Astrocyte (in vitro differentiated cells and primary cell): ENCODE measurements at regions not wholly inside any gene's neighbourhood (a gene's known extent, or its start where the extent isn't known, plus 50 kb on each side); places are given as distances from the start of the nearest gene placed in this dataset.

Experiments
- DNase-seq: peaks from one replicate; pipeline ENCODE4 v3.0.0-alpha.2; 2010; ENCODE audit warnings: low read depth
- FAIRE-seq: peaks from 2 replicates; lab custom pipeline; 2011; peaks lifted over from hg19 to GRCh38; lab: Jason Lieb, UNC
- H2AFZ ChIP-seq: 2 replicates; pipeline ENCODE4 v1.6.0; 2012; ENCODE audit warnings: low read depth, low read length, inconsistent platforms
- H3K27ac ChIP-seq: 2 replicates; pipeline ENCODE4 v1.5.1; 2011; ENCODE audit warnings: low read depth, low read length, inconsistent platforms
- H3K27me3 ChIP-seq: 2 replicates; pipeline ENCODE4 v1.6.0; 2011; ENCODE audit warnings: low read length, inconsistent platforms; ENCODE audit not compliant: insufficient read depth
- H3K36me3 ChIP-seq: 2 replicates; pipeline ENCODE4 v1.5.1; 2011; ENCODE audit warnings: low read length, inconsistent platforms; ENCODE audit not compliant: insufficient read depth
- H3K4me1 ChIP-seq: 2 replicates; pipeline ENCODE4 v1.5.1; 2011; ENCODE audit warnings: low read length, inconsistent platforms; ENCODE audit not compliant: insufficient read depth
- H3K4me2 ChIP-seq: 2 replicates; pipeline ENCODE4 v1.6.0; 2012; ENCODE audit warnings: low read length, inconsistent platforms
- H3K4me3 ChIP-seq: 2 replicates; pipeline ENCODE4 v1.5.1; 2011; ENCODE audit warnings: low read depth, mild to moderate bottlenecking, low read length, inconsistent platforms; ENCODE audit not compliant: insufficient read depth
- H3K79me2 ChIP-seq: 2 replicates; pipeline ENCODE4 v1.6.0; 2012; ENCODE audit warnings: mild to moderate bottlenecking, low read length, inconsistent platforms; ENCODE audit not compliant: insufficient read depth
- H3K9ac ChIP-seq: 2 replicates; pipeline ENCODE4 v1.6.0; 2012; ENCODE audit warnings: mild to moderate bottlenecking, low read length, inconsistent platforms
- H3K9me3 ChIP-seq: 2 replicates; pipeline ENCODE4 v1.5.1; 2012; ENCODE audit warnings: low read depth, mild to moderate bottlenecking, low read length, inconsistent platforms; ENCODE audit not compliant: insufficient read depth
- H4K20me1 ChIP-seq: 2 replicates; pipeline ENCODE4 v1.6.0; 2012; ENCODE audit warnings: low read length, inconsistent platforms; ENCODE audit not compliant: insufficient read depth
- H3K27ac Mint-ChIP-seq: one replicate; pipeline ENCODE4 v1.8.0; 2021; ENCODE audit warnings: mild to moderate bottlenecking, mixed read lengths; ENCODE audit not compliant: unreplicated experiment
- H3K27me3 Mint-ChIP-seq: one replicate; pipeline ENCODE4 v1.8.0; 2021; ENCODE audit warnings: low read depth, mixed read lengths; ENCODE audit not compliant: unreplicated experiment
- H3K36me3 Mint-ChIP-seq: one replicate; pipeline ENCODE4 v1.8.0; 2021; ENCODE audit warnings: low read depth, mixed read lengths; ENCODE audit not compliant: unreplicated experiment
- H3K4me1 Mint-ChIP-seq: one replicate; pipeline ENCODE4 v1.8.0; 2021; ENCODE audit warnings: low read depth, mixed read lengths; ENCODE audit not compliant: unreplicated experiment
- H3K4me3 Mint-ChIP-seq: one replicate; pipeline ENCODE4 v1.8.0; 2021; ENCODE audit warnings: mild to moderate bottlenecking, moderate library complexity, mixed read lengths; ENCODE audit not compliant: unreplicated experiment
- H3K9me3 Mint-ChIP-seq: one replicate; pipeline ENCODE4 v1.8.0; 2021; ENCODE audit warnings: mild to moderate bottlenecking, mixed read lengths; ENCODE audit not compliant: unreplicated experiment
- EZH2 ChIP-seq: IDR thresholded peaks from 2 replicates; pipeline ENCODE4 v1.6.1; 2012; ENCODE audit warnings: mild to moderate bottlenecking, low read length, inconsistent platforms; ENCODE audit not compliant: insufficient read depth
- TF ChIP-seq, protein P1 (sequence below): IDR thresholded peaks from 2 replicates; pipeline ENCODE4 v1.5.1; 2011; ENCODE audit warnings: low read depth, mild to moderate bottlenecking, inconsistent platforms, low read length, moderate library complexity; ENCODE audit not compliant: insufficient read depth

DNA sequence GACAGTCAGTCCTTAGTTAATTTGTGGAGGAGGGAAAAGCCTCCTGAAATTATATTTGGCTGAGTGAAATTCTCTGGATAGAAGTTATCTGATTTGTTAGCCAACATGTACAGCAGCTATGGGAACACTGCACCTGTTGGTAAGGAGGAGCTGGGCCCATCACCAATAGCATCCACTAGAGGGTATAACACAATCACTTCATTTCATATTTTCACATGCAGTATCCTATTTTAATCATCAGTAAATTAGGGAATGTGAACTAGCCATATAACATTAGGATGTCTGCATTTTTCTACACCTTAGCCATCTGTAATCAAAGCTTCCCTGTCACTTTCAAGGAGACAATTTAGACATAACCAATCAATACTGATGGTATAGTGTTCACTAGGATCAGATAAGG is 818.4 kb upstream of the CDH2 start:
- no peak overlapping the region for H3K4me3 ChIP-seq
- H2AFZ ChIP-seq = no peak overlapping the region
- Mint-ChIP-seq H3K9me3 (no peaks in the 10 kb centered on the region), H3K27ac (no peak overlapping the region), H3K36me3 (no peaks in the 10 kb centered on the region), H3K4me1 (no peaks in the 10 kb centered on the region), H3K27me3 (no peaks in the 10 kb centered on the region), H3K4me3 (no peak overlapping the region)
- no peaks in the 10 kb centered on the region for H3K79me2 ChIP-seq
- DNase-seq (no peak), FAIRE-seq (peak; percentile 39)
- no peak overlapping the region for H3K4me2 ChIP-seq
- TF ChIP-seq, protein P1, sequence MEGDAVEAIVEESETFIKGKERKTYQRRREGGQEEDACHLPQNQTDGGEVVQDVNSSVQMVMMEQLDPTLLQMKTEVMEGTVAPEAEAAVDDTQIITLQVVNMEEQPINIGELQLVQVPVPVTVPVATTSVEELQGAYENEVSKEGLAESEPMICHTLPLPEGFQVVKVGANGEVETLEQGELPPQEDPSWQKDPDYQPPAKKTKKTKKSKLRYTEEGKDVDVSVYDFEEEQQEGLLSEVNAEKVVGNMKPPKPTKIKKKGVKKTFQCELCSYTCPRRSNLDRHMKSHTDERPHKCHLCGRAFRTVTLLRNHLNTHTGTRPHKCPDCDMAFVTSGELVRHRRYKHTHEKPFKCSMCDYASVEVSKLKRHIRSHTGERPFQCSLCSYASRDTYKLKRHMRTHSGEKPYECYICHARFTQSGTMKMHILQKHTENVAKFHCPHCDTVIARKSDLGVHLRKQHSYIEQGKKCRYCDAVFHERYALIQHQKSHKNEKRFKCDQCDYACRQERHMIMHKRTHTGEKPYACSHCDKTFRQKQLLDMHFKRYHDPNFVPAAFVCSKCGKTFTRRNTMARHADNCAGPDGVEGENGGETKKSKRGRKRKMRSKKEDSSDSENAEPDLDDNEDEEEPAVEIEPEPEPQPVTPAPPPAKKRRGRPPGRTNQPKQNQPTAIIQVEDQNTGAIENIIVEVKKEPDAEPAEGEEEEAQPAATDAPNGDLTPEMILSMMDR = peak; percentile 8
- TF ChIP-seq EZH2 = no peak
- H3K27me3 ChIP-seq = no peaks in the 10 kb centered on the region
- H4K20me1 ChIP-seq = no peaks in the 10 kb centered on the region
- no peaks in the 10 kb centered on the region for H3K36me3 ChIP-seq
- no peaks in the 10 kb centered on the region for H3K9me3 ChIP-seq
- no peak overlapping the region for H3K9ac ChIP-seq
- H3K27ac ChIP-seq = no peak overlapping the region
- H3K4me1 ChIP-seq = no peaks in the 10 kb centered on the region

DNA sequence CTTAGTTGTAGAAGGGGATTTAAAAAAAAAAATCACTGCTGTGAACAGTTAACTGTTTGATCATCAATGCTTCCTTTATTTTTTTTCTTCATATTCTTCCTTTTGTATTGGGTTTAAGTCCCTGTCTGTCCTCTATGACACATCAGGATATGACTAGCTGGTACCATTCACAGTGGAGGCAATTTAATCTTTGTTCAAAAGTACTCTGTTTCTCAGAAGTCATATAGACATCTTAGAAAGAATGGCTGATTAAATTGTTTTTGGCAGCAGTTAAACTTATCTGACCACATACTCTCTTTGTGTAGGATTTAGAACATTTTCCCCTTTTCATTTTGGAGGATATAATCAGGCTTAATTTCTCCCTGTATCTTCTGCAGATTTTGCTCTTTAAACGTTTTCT is 807.8 kb upstream of the CDH2 start:
- DNase-seq = peak; percentile 51
- no peak for TF ChIP-seq EZH2
- TF ChIP-seq, protein P1 = no peak

DNA sequence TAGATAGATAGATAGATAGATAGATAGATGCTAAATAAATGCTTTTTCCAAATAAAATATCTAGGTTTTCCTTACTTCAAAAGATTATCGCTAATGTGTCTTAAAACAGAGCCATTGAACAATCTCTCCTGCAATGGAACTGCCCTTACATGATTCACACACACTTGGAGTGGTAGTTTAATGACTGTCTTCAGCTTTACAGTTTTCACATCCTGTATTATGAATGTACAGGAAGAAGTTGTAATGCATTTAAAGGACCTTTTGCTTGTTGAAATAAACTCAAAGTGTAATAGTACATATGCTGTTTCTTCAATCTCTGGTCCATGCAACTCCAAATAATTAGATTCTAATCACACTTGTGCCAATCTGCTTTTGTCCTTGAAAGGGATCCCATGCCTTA is 797.6 kb upstream of the CDH2 start:
- Histone ChIP-seq H3K27me3 (no peaks in the 10 kb centered on the region), H3K9me3 (no peaks in the 10 kb centered on the region), H3K4me2 (no peak overlapping the region), H4K20me1 (no peaks in the 10 kb centered on the region), H3K9ac (no peak overlapping the region), H3K27ac (no peak overlapping the region), H3K4me3 (no peak overlapping the region), H2AFZ (no peak overlapping the region), H3K4me1 (no peaks in the 10 kb centered on the region), H3K79me2 (no peaks in the 10 kb centered on the region), H3K36me3 (no peaks in the 10 kb centered on the region)
- peak; percentile 43 for FAIRE-seq
- H3K36me3 Mint-ChIP-seq = no peaks in the 10 kb centered on the region
- no peak overlapping the region for H3K27ac Mint-ChIP-seq
- H3K4me3 Mint-ChIP-seq = no peak overlapping the region
- no peaks in the 10 kb centered on the region for H3K9me3 Mint-ChIP-seq
- H3K4me1 Mint-ChIP-seq = no peaks in the 10 kb centered on the region
- TF ChIP-seq EZH2 = no peak
- TF ChIP-seq, protein P1 = no peak
- H3K27me3 Mint-ChIP-seq = no peaks in the 10 kb centered on the region
- DNase-seq = peak; percentile 3

More for the DNA sequence above, 807.8 kb upstream of the CDH2 start:
- no peak overlapping the region for H3K9ac ChIP-seq
- H2AFZ ChIP-seq = peak overlapping the region; percentile 65
- H4K20me1 ChIP-seq = no peaks in the 10 kb centered on the region
- no peak overlapping the region for H3K4me3 ChIP-seq
- H3K27me3 ChIP-seq = no peaks in the 10 kb centered on the region
- H3K27ac ChIP-seq = no peak overlapping the region
- Mint-ChIP-seq H3K36me3 (no peaks in the 10 kb centered on the region), H3K4me3 (no peak overlapping the region), H3K27me3 (no peaks in the 10 kb centered on the region), H3K27ac (no peak overlapping the region), H3K9me3 (no peaks in the 10 kb centered on the region), H3K4me1 (peaks cover 7% of the 10 kb centered on the region)
- peaks cover 5% of the 10 kb centered on the region for H3K4me1 ChIP-seq
- H3K36me3 ChIP-seq = no peaks in the 10 kb centered on the region
- H3K9me3 ChIP-seq = no peaks in the 10 kb centered on the region
- H3K79me2 ChIP-seq = no peaks in the 10 kb centered on the region
- FAIRE-seq = no peak
- peak overlapping the region; percentile 54 for H3K4me2 ChIP-seq
